Endothelial cell of umbilical vein (primary cell): ENCODE measurements at regions not wholly inside any gene's neighbourhood (a gene's known extent, or its start where the extent isn't known, plus 50 kb on each side); places are given as distances from the start of the nearest gene placed in this dataset.

Experiments
- CTCF ChIP-seq, 2 donors: IDR thresholded peaks; 1 replicate in 1 of 2; 2 replicates in 1 of 2; pipeline ENCODE4 v1.5.1; 2011; ENCODE audit warnings: low read length in 2 of 2, mild to moderate bottlenecking in 2 of 2, moderate library complexity in 2 of 2, control low read depth in 1 of 2, inconsistent platforms in 1 of 2, low read depth in 1 of 2; ENCODE audit not compliant: insufficient read depth in 1 of 2; ENCODE audit errors: extremely low read depth in 1 of 2
- EZH2 ChIP-seq: IDR thresholded peaks from 2 replicates; pipeline ENCODE4 v1.6.1; 2012; ENCODE audit warnings: borderline replicate concordance, low read depth, mild to moderate bottlenecking, moderate library complexity, low read length, inconsistent platforms; ENCODE audit not compliant: severe bottlenecking
- MYC ChIP-seq: IDR thresholded peaks from one replicate; pipeline ENCODE4 v1.6.1; 2011; ENCODE audit warnings: mild to moderate bottlenecking, low read depth, low read length
- POLR2A ChIP-seq: IDR thresholded peaks from 2 replicates; pipeline ENCODE4 v1.6.1; 2012; ENCODE audit warnings: low read depth, mild to moderate bottlenecking, control low read depth, low read length
- POLR2AphosphoS5 ChIP-seq: IDR thresholded peaks from 2 replicates; pipeline ENCODE4 v1.6.1; 2012; ENCODE audit warnings: low read depth, mild to moderate bottlenecking, control low read depth, low read length, moderate library complexity; ENCODE audit not compliant: insufficient read depth

DNA sequence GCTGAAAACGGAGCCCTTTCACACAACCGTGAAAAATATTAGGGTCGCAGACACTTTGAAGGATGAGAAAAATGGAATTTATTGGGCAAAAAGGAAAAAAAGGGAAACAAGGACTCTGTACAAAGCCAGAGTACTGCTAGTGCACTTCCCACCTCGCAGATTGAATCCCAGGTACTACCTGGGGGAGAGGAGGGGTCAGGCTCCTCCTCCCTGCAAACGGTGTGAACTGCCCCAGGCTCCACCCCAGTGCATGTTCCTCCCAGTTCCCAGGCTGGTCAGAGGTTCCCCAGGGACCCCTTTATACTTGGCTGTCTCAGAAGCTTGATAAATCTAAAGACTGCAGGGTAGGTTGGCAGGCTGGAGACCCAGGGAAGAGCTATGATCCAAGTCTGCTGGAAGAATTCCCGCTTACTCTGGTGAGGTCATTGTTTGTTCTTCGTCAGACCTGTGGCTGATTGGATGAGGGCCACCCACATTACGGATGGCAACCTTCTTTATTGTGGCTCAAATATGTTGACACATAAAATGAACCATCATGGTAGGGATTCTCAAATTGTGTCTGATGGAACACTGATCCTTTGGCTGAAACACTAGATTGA lies 290.4 kb upstream of the POU3F3 start:
- no peak for TF ChIP-seq MYC
- no peak for TF ChIP-seq POLR2A
- no peak for TF ChIP-seq POLR2AphosphoS5
- TF ChIP-seq EZH2, result no peak
- no peak for TF ChIP-seq CTCF (IDR thresholded peaks at IDR 0.05; ENCODE audit: extremely low read depth in 1 of 2, insufficient read depth in 1 of 2, low read depth in 1 of 2, low read length in 2 of 2)
